Neural cell (in vitro differentiated cells): ENCODE measurements at regions not wholly inside any gene's neighbourhood (a gene's known extent, or its start where the extent isn't known, plus 50 kb on each side); places are given as distances from the start of the nearest gene placed in this dataset.

Experiments used
- EP300 ChIP-seq: fragments of 450-650 bp; conservative IDR thresholded peaks from 2 replicates; pipeline ENCODE4 v1.6.1; 2014; ENCODE audit warnings: antibody characterized with exemption, mild to moderate bottlenecking, moderate library complexity; ENCODE audit not compliant: poor library complexity, severe bottlenecking
- EZH2 ChIP-seq: fragments of 200-600, 300-800 bp; shearing (Covaris generic), sonication (generic); IDR thresholded peaks from 2 replicates; pipeline ENCODE4 v1.6.1; 2014; ENCODE audit warnings: antibody characterized with exemption, low read length, borderline replicate concordance, mild to moderate bottlenecking; ENCODE audit not compliant: insufficient read depth, poor library complexity, severe bottlenecking
- POLR2AphosphoS5 ChIP-seq: IDR thresholded peaks from 2 replicates; pipeline ENCODE4 v1.6.1; 2012
- RAD21 ChIP-seq: fragments of 450-650 bp; conservative IDR thresholded peaks from 2 replicates; pipeline ENCODE4 v1.6.1; 2014; ENCODE audit warnings: antibody characterized with exemption, mild to moderate bottlenecking, moderate library complexity
- SMC3 ChIP-seq: fragments of 450-650 bp; conservative IDR thresholded peaks from 2 replicates; pipeline ENCODE4 v1.6.1; 2014; ENCODE audit warnings: antibody characterized with exemption, mild to moderate bottlenecking, moderate library complexity; ENCODE audit not compliant: poor library complexity
- TAF1 ChIP-seq: IDR thresholded peaks from 2 replicates; pipeline ENCODE4 v1.6.1; 2012; ENCODE audit warnings: low read depth
- TF ChIP-seq, protein P1 (sequence below): IDR thresholded peaks from 2 replicates; pipeline ENCODE4 v1.6.1; 2012; ENCODE audit warnings: borderline replicate concordance
- TF ChIP-seq, protein P2 (sequence below): fragments of 450-650 bp; IDR thresholded peaks from 2 replicates; pipeline ENCODE4 v1.5.1; 2014; ENCODE audit warnings: antibody characterized with exemption, mild to moderate bottlenecking, moderate library complexity; ENCODE audit not compliant: poor library complexity, severe bottlenecking

DNA sequence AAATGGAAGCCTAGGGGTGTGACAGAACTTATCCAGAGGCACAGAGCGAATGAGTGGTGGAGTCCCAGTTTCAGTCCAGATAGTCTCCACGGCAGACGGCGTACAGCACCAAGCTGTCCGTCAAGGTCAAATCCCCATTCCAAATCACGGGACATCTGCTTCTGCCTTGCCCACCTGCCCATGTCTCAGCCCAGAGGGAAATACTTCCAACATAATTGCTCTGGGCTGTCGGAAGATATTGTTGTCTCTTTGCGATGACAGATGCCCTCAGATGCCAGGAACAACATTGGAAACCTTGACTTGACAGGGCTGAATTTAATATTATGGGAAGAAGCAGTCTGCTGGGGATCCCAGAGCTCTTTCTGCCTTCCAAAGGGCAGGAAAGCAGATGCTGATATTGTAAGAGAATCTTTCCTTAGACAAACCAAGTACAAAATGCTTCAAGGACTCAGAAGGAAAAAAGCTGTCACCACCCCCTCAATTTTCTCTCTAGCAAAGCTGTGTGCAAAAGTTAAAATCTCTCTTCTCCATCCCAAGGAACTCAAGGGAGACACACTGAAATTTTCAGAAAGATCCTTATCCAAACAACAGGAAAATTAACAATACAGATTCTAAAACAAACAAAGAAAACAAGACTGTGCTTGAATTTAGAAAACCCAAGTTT, 364.0 kb downstream of the LRATD1 start:
- TF ChIP-seq, protein P1, sequence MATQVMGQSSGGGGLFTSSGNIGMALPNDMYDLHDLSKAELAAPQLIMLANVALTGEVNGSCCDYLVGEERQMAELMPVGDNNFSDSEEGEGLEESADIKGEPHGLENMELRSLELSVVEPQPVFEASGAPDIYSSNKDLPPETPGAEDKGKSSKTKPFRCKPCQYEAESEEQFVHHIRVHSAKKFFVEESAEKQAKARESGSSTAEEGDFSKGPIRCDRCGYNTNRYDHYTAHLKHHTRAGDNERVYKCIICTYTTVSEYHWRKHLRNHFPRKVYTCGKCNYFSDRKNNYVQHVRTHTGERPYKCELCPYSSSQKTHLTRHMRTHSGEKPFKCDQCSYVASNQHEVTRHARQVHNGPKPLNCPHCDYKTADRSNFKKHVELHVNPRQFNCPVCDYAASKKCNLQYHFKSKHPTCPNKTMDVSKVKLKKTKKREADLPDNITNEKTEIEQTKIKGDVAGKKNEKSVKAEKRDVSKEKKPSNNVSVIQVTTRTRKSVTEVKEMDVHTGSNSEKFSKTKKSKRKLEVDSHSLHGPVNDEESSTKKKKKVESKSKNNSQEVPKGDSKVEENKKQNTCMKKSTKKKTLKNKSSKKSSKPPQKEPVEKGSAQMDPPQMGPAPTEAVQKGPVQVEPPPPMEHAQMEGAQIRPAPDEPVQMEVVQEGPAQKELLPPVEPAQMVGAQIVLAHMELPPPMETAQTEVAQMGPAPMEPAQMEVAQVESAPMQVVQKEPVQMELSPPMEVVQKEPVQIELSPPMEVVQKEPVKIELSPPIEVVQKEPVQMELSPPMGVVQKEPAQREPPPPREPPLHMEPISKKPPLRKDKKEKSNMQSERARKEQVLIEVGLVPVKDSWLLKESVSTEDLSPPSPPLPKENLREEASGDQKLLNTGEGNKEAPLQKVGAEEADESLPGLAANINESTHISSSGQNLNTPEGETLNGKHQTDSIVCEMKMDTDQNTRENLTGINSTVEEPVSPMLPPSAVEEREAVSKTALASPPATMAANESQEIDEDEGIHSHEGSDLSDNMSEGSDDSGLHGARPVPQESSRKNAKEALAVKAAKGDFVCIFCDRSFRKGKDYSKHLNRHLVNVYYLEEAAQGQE, result no peak
- TF ChIP-seq, protein P2, sequence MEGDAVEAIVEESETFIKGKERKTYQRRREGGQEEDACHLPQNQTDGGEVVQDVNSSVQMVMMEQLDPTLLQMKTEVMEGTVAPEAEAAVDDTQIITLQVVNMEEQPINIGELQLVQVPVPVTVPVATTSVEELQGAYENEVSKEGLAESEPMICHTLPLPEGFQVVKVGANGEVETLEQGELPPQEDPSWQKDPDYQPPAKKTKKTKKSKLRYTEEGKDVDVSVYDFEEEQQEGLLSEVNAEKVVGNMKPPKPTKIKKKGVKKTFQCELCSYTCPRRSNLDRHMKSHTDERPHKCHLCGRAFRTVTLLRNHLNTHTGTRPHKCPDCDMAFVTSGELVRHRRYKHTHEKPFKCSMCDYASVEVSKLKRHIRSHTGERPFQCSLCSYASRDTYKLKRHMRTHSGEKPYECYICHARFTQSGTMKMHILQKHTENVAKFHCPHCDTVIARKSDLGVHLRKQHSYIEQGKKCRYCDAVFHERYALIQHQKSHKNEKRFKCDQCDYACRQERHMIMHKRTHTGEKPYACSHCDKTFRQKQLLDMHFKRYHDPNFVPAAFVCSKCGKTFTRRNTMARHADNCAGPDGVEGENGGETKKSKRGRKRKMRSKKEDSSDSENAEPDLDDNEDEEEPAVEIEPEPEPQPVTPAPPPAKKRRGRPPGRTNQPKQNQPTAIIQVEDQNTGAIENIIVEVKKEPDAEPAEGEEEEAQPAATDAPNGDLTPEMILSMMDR, result no peak
- no peak for TF ChIP-seq RAD21
- no peak for TF ChIP-seq TAF1
- peak; percentile 27 for TF ChIP-seq POLR2AphosphoS5
- peak; percentile 18 for TF ChIP-seq EP300
- no peak for TF ChIP-seq EZH2
- no peak for TF ChIP-seq SMC3
